Prostate gland (tissue), 2 donors: ENCODE measurements at regions not wholly inside any gene's neighbourhood (a gene's known extent, or its start where the extent isn't known, plus 50 kb on each side); places are given as distances from the start of the nearest gene placed in this dataset.

Experiments
- DNase-seq: peaks from one replicate; pipeline ENCODE4 v3.0.0-alpha.2; 2019; ENCODE audit warnings: low spot score
- H3K27ac ChIP-seq, 2 donors: fragments of 200-600 bp; sonication (generic); 2 replicates each; pipeline ENCODE4 v1.5.1; 2017 to 2019
- H3K27me3 ChIP-seq: fragments of 200-600 bp; sonication (generic); replicated peaks from 2 replicates; pipeline ENCODE4 v1.5.1; 2019; ENCODE audit not compliant: insufficient read depth
- H3K36me3 ChIP-seq, 2 donors: fragments of 200-600 bp; sonication (generic); 1 replicate in 1 of 2; 2 replicates in 1 of 2; pipeline versions ENCODE4 v1.5.1 to v1.8.1; 2017 to 2019
- H3K4me1 ChIP-seq: fragments of 200-600 bp; sonication (generic); replicated peaks from 2 replicates; pipeline ENCODE4 v1.5.1; 2019
- H3K4me3 ChIP-seq, 2 donors: fragments of 200-600 bp; sonication (generic); 2 replicates each; pipeline ENCODE4 v1.5.1; 2017 to 2019
- H3K9me3 ChIP-seq: fragments of 200-600 bp; sonication (generic); 2 replicates; pipeline ENCODE4 v1.5.1; 2017
- POLR2A ChIP-seq: fragments of 450-650 bp; IDR thresholded peaks from one replicate; pipeline ENCODE4 v1.6.1; 2016; ENCODE audit warnings: antibody characterized with exemption, mild to moderate bottlenecking
- POLR2AphosphoS5 ChIP-seq: sonication (generic); formaldehyde crosslinking; IDR thresholded peaks from one replicate; pipeline ENCODE4 v1.6.1; 2017; ENCODE audit warnings: antibody characterized with exemption
- WGBS: methylation state at CpG from one replicate; pipeline ENCODE4 v1.1.5; 2018; 5-methylcytosine and 5-hydroxymethylcytosine counted together
- intact Hi-C: fragments of 100-400 bp; cut with DNase I; formaldehyde crosslinking; loops from one replicate; pipeline ENCODE4 v1.14.2; 2022
- TF ChIP-seq, protein P1 (sequence below), 4 experiments: fragments of 200-600 bp in 2 of 4; fragments of 450-650 bp in 2 of 4; sonication (generic) in 2 of 4; IDR thresholded peaks; 1 replicate in 3 of 4; 2 replicates in 1 of 4; pipeline ENCODE4 v1.5.1; 2016 to 2019; ENCODE audit warnings: antibody characterized with exemption in 4 of 4, mild to moderate bottlenecking in 2 of 4, moderate library complexity in 2 of 4

- Histone ChIP-seq H3K4me3 (no peak overlapping the region), H3K27ac (no peak overlapping the region), H3K27me3 (no peaks in the 10 kb centered on the region), H3K4me1 (no peaks in the 10 kb centered on the region), H3K9me3 (no peaks in the 10 kb centered on the region), H3K36me3 (no peaks in the 10 kb centered on the region)
- WGBS, result 65% methylated on average over 2 of the region's 2 CpGs
- intact Hi-C loops, result no loop called here
- DNase-seq, result no peak
- TF ChIP-seq POLR2A (no peak), POLR2AphosphoS5 (no peak)
- TF ChIP-seq, protein P1, sequence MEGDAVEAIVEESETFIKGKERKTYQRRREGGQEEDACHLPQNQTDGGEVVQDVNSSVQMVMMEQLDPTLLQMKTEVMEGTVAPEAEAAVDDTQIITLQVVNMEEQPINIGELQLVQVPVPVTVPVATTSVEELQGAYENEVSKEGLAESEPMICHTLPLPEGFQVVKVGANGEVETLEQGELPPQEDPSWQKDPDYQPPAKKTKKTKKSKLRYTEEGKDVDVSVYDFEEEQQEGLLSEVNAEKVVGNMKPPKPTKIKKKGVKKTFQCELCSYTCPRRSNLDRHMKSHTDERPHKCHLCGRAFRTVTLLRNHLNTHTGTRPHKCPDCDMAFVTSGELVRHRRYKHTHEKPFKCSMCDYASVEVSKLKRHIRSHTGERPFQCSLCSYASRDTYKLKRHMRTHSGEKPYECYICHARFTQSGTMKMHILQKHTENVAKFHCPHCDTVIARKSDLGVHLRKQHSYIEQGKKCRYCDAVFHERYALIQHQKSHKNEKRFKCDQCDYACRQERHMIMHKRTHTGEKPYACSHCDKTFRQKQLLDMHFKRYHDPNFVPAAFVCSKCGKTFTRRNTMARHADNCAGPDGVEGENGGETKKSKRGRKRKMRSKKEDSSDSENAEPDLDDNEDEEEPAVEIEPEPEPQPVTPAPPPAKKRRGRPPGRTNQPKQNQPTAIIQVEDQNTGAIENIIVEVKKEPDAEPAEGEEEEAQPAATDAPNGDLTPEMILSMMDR (IDR thresholded peaks at IDR 0.05), result no peak
Observed at GRCh38 chr6:21713481-21713880, 119.9 kb downstream of the SOX4 start.

DNA sequence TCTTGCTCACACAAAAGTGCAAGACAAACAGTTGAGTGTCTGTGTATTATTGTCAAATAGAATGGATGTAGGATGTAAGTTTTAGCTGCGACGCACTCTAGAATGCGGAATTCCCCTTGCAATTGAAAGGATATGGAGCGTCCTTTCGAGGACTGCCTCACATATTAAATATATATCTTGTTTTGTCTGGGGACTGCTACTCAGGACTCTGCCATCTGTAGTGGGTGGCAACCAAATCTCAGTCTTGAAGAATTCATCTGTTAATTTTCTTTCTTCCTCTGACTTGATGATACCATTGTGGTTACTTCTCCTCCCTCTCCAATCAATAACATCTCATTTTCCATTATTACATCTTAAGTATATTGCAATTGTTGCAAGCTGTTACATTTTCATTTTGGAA, 121.6 kb downstream of the SOX4 start:
- intact Hi-C loops, result no loop called here
- Histone ChIP-seq H3K9me3 (no peaks in the 10 kb centered on the region), H3K4me3 (no peak overlapping the region), H3K4me1 (no peaks in the 10 kb centered on the region), H3K27me3 (no peaks in the 10 kb centered on the region), H3K36me3 (no peaks in the 10 kb centered on the region), H3K27ac (no peak overlapping the region)
- TF ChIP-seq, protein P1 (IDR thresholded peaks at IDR 0.05), result no peak
- no peak for TF ChIP-seq POLR2A
- TF ChIP-seq POLR2AphosphoS5, result no peak
- no peak for DNase-seq
- 84% methylated on average over 5 of the region's 5 CpGs for WGBS

- Histone ChIP-seq H3K36me3 (no peaks in the 10 kb centered on the region), H3K9me3 (no peaks in the 10 kb centered on the region), H3K4me3 (no peak overlapping the region), H3K27ac (no peak overlapping the region), H3K27me3 (no peaks in the 10 kb centered on the region), H3K4me1 (no peaks in the 10 kb centered on the region)
- intact Hi-C loops, result no loop called here
- WGBS, result 57% methylated on average over 12 of the region's 12 CpGs
- DNase-seq, result no peak
- TF ChIP-seq, protein P1 (IDR thresholded peaks at IDR 0.05), result no peak
- TF ChIP-seq POLR2A, result no peak
- TF ChIP-seq POLR2AphosphoS5, result no peak
Observed at GRCh38 chr6:21722510-21722909, 129.0 kb downstream of the SOX4 start.

- no peak overlapping the region for H3K27ac ChIP-seq
- H3K4me1 ChIP-seq, result no peaks in the 10 kb centered on the region
Observed at GRCh38 chr6:21726676-21727075, 133.1 kb downstream of the SOX4 start.

DNA sequence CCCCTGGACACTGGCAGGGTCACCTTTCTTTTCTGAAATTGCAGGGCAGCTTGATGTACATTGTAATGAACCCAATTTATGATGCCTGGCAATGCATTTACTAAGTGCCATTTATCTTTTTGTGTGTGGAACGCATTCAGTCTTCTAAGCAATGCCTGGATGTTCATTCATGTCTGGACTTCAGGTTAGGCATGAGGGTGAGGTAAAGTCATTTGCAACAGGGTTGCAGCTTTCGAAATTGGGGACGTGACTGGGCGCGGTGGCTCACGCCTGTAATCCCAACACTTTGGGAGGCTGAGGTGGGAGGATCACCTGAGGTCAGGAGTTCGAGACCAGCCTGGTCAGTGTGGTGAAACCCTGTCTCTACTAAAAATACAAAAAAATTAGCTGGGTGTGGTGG, 134.6 kb downstream of the SOX4 start:
- H3K27me3 ChIP-seq, result no peaks in the 10 kb centered on the region
- WGBS, result 95% methylated on average over 7 of the region's 7 CpGs
- no peaks in the 10 kb centered on the region for H3K9me3 ChIP-seq
- no peaks in the 10 kb centered on the region for H3K36me3 ChIP-seq
- no peaks in the 10 kb centered on the region for H3K4me1 ChIP-seq
- TF ChIP-seq, protein P1 (IDR thresholded peaks at IDR 0.05), result no peak
- TF ChIP-seq POLR2A (no peak), POLR2AphosphoS5 (no peak)
- no peak overlapping the region for H3K4me3 ChIP-seq
- no peak overlapping the region for H3K27ac ChIP-seq
- no peak for DNase-seq
- intact Hi-C loops, result loop anchor here (5.0 kb wide), 1 partner anchor 41 kb away; no protein-coding TSS in a partner anchor

More at GRCh38 chr6:21726676-21727075, 133.1 kb downstream of the SOX4 start:
- Histone ChIP-seq H3K36me3 (no peaks in the 10 kb centered on the region), H3K9me3 (no peaks in the 10 kb centered on the region), H3K27me3 (no peaks in the 10 kb centered on the region), H3K4me3 (no peak overlapping the region)
- TF ChIP-seq POLR2A, result no peak
- TF ChIP-seq POLR2AphosphoS5, result no peak
- TF ChIP-seq, protein P1 (IDR thresholded peaks at IDR 0.05), result no peak
- WGBS, result 64% methylated on average over 7 of the region's 7 CpGs
- no peak for DNase-seq
- intact Hi-C loops, result loop anchor here (5.0 kb wide), 1 partner anchor 39 kb away; no protein-coding TSS in a partner anchor
